ENCODE measurements at regions not wholly inside any gene's neighbourhood (a gene's known extent, or its start where the extent isn't known, plus 50 kb on each side); places are given as distances from the start of the nearest gene placed in this dataset.

- DNase-seq, result no peak
Measured at GRCh38 chr3:56890448-56891091, 88.8 kb upstream of the ARHGEF3 start.

DNA sequence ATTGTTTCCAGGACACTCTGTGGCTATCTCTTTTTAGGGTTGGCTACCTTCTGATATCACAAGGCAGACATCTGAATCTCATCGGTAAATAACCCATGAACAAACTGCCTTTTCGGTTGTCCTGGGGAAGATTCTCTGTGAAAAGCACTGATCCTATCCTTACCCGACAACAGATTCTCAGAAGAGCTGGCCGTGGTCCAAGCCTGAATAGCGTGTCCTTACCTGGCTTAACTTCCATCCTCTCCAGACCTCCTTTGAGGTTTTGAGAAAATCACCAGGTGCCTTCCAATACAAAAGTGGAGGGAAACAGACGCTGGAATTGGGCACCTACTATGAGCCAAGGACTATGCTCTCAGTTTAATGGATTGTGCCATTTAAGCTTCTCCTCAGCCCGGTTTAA lies 87.4 kb upstream of the ARHGEF3 start:
- no peak for DNase-seq

GRCh38 chr3:56887402-56888025 lies 85.8 kb upstream of the ARHGEF3 start:
- no peak for DNase-seq

- DNase-seq, result no peak
Measured at GRCh38 chr3:56886314-56886713, 84.6 kb upstream of the ARHGEF3 start.

GRCh38 chr3:56885879-56886278 lies 84.1 kb upstream of the ARHGEF3 start:
- DNase-seq, result no peak

DNA sequence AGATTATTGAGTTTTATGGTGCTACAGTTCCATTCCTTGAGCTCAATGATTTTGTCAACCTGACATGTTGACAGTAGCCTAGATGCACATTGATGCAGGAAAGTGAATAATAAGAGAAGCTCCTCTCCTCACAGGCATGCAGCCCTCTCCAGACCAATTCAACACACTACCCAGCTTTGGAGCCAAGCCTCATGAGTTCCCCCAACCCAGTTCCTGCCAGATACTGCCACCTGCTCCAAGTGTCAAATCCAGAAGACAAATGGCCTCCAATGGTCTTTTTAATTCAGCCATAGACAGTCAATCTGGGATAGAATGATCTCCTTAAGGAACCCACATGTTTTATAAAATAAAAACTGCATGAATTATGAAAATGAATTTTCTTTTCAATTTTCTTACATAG lies 83.7 kb upstream of the ARHGEF3 start:
- DNase-seq, result no peak

DNA sequence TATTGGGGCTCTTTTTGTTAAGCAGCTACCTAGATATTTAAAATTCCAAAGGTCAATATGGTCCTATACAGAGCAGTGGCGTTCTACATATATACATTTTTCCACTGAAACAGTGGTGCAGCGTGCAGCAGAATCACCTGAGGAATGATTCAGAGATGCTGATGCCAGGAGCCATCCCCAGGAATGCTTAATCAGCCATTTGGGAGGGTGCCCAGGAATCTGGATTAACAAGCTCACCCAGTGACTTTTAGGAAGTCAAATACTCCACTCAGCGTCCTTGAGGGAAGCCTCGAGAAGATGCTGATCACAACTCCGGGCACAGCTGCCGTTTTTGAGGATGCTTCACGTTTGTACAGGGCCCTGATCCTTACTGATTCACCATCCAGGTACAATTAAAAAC lies 82.6 kb upstream of the ARHGEF3 start:
- DNase-seq, result peak; percentile 54

GRCh38 chr3:56883828-56884227 lies 82.1 kb upstream of the ARHGEF3 start:
- DNase-seq, result no peak

DNA sequence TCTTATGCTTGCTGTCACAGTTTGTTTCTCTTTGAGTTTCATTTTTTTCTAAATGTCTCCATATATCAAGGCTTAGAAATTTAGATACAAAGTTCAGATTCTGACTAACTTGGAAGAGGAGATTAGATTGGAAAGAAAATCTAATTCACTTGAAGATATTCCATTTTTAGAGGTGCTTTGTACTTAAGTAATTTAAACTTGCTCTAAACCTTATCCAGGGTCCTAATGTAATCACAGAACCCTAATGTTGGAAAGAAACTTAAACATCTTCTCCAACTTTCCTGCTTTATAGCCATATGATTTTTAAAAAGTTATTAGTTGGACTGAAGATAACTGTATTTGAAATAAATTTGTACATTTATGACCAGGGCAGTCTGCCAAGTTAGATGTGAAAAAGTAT lies 81.1 kb upstream of the ARHGEF3 start:
- no peak for DNase-seq

DNA sequence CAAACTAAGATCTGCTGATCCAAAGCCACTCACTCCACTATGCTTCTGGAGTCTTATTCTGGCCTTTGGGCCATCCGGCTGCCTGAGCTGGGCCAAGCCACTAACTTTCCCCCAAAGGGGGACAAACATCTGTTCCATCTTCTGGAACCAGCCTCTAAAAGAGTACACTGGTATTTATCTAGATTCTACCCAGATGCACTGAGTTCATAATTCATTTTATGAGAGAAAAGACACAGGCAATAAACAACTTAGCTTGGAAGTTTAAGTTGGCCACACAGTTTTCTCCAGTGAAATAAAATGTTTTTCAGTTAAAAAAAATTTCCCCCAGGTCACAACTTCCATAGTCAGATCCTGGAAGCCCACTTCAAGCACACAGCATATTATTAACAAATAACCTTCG lies 80.1 kb upstream of the ARHGEF3 start:
- no peak for DNase-seq

DNA sequence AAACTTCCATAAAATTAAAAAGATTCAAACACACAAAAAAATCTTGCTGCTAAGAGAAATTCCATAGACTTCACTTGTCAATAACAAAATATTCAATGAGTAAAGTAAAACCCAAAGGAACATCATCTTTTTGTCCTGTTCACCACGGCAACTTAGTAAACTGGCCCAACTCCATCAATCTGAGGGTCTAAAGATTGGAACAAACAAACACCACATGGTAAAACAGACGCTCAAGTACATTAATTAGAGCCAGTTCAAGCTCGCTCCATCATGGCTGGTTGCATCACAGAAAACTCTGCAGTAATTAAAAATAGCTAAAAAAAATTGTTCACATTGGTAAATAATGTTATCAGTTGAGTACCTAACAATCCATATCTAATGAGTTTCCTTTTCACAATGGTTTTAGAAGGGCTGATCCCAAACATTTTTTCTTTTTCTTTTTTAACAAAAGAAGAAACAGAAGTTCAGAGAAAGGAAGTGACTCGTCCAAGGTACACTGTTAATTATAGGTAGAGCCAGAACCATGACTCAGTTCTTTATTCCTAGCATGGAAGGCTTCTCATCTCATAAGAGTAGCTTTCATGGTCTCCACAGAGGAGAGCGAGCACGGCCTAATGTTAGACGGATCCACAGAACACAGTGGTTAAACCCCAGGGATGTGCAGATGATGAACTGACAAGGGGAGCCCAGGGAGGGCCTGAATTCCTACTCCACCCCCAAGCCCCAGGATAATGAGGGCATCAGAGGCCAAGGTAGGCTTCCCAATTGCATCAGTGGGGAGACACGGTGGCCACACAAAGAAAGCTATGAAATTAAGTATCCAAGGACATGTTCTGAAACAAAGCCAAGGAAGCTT lies 79.2 kb upstream of the ARHGEF3 start:
- no peak for DNase-seq

DNA sequence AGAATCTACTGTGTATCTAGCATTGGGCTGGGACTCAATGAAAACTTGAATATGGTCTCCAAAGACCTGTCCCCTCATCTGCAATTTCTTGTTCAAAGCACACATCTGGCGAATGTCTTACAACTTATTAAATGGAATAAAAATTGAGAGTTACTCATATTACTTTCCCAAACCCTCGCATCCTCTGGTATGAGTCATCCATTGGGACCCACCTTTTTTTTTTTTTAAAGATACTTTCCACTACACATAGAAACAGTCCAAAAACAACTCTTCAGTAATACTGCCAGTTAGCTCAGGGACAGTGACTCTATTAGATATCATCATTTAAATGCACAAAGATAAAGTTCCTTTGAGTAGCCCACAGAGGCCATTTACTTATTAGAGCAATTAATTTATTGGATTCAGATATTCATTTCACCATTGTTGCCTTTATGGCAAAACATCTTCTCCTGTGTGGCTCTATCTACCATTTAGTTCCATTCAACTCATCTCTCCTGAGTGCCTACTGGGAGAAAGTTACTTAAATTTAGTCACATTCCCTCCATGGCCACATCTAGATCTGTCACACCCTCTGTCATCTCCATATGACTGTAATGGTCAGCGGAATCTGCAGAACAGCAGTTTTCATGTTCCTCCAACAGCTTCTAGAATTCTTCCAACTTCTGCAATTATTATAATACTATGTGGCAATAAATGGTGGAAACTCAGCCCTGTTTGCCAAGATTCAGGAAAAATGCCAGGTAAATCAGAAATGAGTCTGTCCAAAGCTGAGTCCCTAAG lies 77.9 kb upstream of the ARHGEF3 start:
- no peak for DNase-seq

DNA sequence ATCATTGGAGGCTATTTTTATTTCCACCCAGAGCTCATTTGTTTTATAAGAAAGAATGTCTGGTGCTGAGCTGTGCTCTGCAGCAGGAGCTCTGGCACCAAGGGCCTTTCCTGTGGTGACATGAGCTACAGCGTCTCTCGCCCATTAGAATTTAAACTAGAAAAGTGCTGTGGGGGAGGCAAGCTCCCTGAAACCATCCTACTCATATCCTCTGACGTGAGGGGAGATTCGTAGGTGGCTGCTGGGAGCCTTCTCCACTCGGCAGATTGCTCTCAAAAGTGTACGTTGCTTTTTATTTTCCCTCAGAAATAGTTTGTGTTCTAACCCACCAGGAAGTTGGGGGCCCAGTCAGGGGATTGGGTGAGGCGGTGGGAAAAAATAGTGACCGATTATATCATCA lies 76.3 kb upstream of the ARHGEF3 start:
- DNase-seq, result no peak

DNA sequence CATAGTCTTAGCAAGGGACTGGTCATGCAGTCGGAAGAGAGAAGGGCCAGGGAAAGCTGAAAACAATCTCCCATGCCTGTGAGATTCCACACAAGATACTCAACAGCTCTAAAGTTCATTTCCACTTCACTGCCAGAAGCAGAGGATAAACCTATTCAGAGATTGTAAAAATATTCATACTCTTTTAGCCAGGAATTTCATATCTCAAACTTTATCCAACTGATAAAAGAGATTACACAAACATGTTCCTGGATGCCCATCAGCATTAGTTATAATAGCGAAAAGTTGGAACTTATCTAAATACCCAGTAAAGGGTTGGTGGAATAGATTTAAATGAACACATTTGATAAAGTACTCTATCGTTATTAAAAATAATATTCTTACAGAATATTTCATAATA lies 75.2 kb upstream of the ARHGEF3 start:
- no peak for DNase-seq

DNA sequence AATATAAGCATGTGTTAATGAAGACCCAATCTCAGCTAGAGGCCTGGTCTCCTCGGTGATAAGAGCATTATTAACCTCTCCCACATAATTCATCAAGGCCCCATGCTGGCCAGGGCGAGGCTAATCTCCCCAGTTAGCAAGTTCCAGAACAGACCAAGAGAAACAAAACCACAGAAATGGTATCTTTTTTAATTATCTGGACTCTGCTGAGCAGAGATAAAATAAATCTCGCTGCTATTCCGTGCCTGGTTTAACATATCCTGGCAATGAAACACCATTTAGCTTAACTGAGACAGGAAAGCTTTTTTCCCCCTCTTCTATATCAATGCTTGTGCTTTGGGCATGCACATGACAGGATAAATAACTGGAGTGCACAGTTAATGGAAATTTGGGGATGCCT lies 72.5 kb upstream of the ARHGEF3 start:
- DNase-seq, result peak; percentile 52

- DNase-seq, result no peak
Measured at GRCh38 chr3:56870436-56870835, 68.7 kb upstream of the ARHGEF3 start.

GRCh38 chr3:56869157-56869889 lies 67.6 kb upstream of the ARHGEF3 start:
- DNase-seq, result peak; percentile 62

DNA sequence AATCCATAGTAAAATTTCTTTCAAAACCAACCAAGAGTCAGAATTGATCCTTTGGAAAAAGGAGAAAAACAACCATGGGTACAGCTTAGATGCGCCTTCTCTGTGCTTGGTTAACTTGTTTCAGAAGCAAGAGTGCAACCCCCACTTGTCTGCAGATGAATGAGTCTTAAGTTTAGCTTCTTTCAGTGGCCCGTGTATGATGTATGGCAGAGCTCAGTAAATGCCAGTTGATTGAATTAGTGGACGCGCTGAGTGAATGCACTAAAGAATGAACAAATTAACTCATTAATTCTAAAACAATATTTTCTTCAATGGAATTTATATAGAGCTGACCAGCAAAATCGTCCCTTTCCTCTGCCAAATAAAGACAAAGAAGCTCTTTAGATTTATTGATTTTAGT lies 67.0 kb upstream of the ARHGEF3 start:
- DNase-seq, result no peak

DNA sequence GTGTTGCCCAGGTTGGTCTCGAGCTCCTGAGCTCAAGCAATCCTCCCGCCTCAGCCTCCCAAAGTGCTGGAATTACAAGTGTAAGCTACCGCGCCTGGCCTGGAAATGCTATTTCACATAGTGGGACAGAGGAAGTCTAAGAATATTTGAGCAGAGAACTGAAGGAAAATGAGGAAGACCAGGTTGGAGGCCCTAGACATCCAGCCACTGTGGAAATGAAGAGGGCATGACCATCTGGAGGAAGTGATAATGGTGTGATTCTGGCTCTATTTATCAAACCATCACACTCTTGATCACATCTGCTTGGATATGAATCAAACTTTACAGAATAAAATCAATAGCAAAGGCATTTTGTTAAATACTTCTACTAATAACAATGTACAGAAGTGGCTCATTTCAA lies 65.9 kb upstream of the ARHGEF3 start:
- no peak for DNase-seq

- DNase-seq, result peak; percentile 69
Measured at GRCh38 chr3:56864918-56865524, 63.3 kb upstream of the ARHGEF3 start.

- DNase-seq, result no peak
Measured at GRCh38 chr3:56864090-56864489, 62.3 kb upstream of the ARHGEF3 start.
